Rectal smooth muscle tissue (tissue), 1 donor: ENCODE measurements at regions not wholly inside any gene's neighbourhood (a gene's known extent, or its start where the extent isn't known, plus 50 kb on each side); places are given as distances from the start of the nearest gene placed in this dataset.

ENCODE experiments used
- H3K27ac ChIP-seq: one replicate; pipeline ENCODE4 v1.7.0; 2013; ENCODE audit warnings: low read depth, low read length, inconsistent platforms
- H3K27me3 ChIP-seq: one replicate; pipeline ENCODE4 v1.7.0; 2013; ENCODE audit warnings: low read length; ENCODE audit not compliant: control insufficient read depth, insufficient read depth
- H3K36me3 ChIP-seq: one replicate; pipeline ENCODE4 v1.7.0; 2013; ENCODE audit warnings: low read length; ENCODE audit not compliant: control insufficient read depth, insufficient read depth
- H3K4me1 ChIP-seq: one replicate; pipeline ENCODE4 v1.7.0; 2013; ENCODE audit warnings: low read length; ENCODE audit not compliant: control insufficient read depth, insufficient read depth
- H3K4me3 ChIP-seq: one replicate; pipeline ENCODE4 v1.7.0; 2013; ENCODE audit warnings: low read length
- H3K9ac ChIP-seq: one replicate; pipeline ENCODE4 v1.7.0; 2013; ENCODE audit warnings: low read length

GRCh38 chr2:129443235-129443864 is 536.1 kb upstream of the RAB6C start:
- Histone ChIP-seq H3K4me3 (no peak overlapping the region), H3K36me3 (no peaks in the 10 kb centered on the region), H3K4me1 (no peaks in the 10 kb centered on the region), H3K9ac (no peak overlapping the region), H3K27ac (no peak overlapping the region), H3K27me3 (no peaks in the 10 kb centered on the region)

DNA sequence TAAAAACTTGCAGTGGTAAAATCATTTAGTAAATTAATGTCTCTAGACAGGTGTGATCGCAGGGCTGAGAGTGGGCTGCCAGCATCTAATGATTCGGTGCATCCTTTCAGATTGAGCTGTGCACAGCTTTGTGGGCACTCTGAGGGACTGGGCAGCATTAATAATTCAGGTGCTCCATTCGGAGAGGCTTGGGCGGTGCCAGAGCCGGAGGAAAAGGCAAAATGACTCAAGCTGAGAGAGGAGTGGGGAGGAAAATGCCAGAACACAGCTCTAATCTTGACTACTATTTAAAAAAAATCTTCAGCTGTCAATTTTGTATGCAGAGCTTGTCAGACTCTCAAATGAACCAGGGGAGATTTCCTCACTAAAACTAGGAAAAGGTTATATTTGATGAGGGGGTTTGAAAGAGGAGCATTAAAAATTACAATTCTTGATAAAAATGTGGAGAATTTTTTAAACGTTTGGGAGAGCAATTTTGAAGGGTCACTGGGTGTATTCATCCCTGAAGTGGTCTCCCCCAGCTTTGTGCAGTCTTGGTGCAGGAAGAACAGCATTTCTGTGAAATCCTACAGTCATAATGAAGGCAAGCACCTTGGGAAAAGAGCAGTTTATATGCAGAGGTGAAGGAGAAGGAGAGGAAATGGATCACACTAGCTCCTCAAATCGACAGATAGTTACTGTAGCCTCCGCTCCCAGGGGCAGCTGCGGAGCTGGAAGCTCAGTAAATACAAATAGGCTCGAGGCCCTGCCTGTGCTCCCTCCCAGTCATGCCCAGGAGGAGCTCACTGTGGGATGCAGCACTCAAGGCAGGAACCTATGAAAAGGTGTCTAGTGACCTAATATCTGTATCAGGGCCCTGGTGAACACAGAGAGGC is 535.4 kb upstream of the RAB6C start:
- H3K4me1 ChIP-seq = no peaks in the 10 kb centered on the region
- H3K36me3 ChIP-seq = no peaks in the 10 kb centered on the region
- no peak overlapping the region for H3K4me3 ChIP-seq
- H3K9ac ChIP-seq = no peak overlapping the region
- no peaks in the 10 kb centered on the region for H3K27me3 ChIP-seq
- H3K27ac ChIP-seq = no peak overlapping the region

- Histone ChIP-seq H3K27ac (no peak overlapping the region), H3K9ac (no peak overlapping the region), H3K36me3 (no peaks in the 10 kb centered on the region), H3K4me1 (no peaks in the 10 kb centered on the region), H3K27me3 (no peaks in the 10 kb centered on the region), H3K4me3 (no peak overlapping the region)
Measured at GRCh38 chr2:129444751-129445150, 534.7 kb upstream of the RAB6C start.

DNA sequence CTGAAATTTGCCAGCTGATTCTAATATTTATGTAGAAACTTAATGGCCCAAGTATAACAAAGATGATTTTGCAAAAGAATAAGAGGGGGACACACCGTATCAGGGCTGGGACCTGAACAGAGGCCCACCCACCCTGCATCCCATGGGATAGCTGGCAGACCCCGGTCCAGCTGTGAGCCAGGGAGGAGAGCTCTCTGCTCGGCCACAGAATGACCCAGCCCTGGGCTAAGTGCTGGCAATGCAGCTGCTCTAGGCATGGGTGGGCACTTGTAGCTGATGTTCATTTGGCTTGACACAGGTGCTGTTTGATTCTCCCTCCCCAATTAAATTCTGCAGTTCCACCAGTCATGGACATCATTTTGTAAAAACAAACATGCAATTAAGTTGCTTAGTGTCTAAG is 522.8 kb upstream of the RAB6C start:
- Histone ChIP-seq H3K4me3 (no peak overlapping the region), H3K9ac (no peak overlapping the region), H3K36me3 (no peaks in the 10 kb centered on the region), H3K27me3 (no peaks in the 10 kb centered on the region), H3K4me1 (no peaks in the 10 kb centered on the region), H3K27ac (no peak overlapping the region)

GRCh38 chr2:129457277-129457818 is 522.1 kb upstream of the RAB6C start:
- H3K27ac ChIP-seq = no peak overlapping the region
- H3K27me3 ChIP-seq = no peaks in the 10 kb centered on the region
- no peak overlapping the region for H3K9ac ChIP-seq
- H3K4me3 ChIP-seq = no peak overlapping the region
- H3K36me3 ChIP-seq = no peaks in the 10 kb centered on the region
- H3K4me1 ChIP-seq = no peaks in the 10 kb centered on the region

DNA sequence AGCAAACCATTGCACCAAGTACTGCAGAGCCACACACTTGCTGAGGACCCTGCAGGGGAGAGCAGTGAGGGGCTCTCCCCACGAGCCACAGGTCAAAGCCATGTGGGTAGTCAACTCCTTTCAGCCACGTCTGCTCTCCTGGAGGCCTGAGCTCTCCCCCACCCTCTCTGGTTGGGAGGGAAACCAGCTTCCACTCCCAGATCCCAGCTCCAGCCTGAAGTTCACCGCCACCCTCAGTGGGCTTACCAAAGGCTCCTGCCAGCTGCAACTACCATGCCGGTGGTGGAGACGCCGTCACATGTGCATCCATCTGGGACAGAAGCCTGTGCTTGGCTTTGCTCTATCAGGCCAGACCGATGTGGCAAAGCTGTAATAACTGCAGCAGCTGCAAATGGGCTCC is 521.5 kb upstream of the RAB6C start:
- Histone ChIP-seq H3K4me3 (no peak overlapping the region), H3K36me3 (no peaks in the 10 kb centered on the region), H3K27me3 (no peaks in the 10 kb centered on the region), H3K4me1 (no peaks in the 10 kb centered on the region), H3K27ac (no peak overlapping the region), H3K9ac (no peak overlapping the region)

GRCh38 chr2:129458436-129458835 is 521.0 kb upstream of the RAB6C start:
- H3K4me3 ChIP-seq = no peak overlapping the region
- H3K27me3 ChIP-seq = no peaks in the 10 kb centered on the region
- H3K36me3 ChIP-seq = no peaks in the 10 kb centered on the region
- no peaks in the 10 kb centered on the region for H3K4me1 ChIP-seq
- H3K27ac ChIP-seq = no peak overlapping the region
- H3K9ac ChIP-seq = no peak overlapping the region

DNA sequence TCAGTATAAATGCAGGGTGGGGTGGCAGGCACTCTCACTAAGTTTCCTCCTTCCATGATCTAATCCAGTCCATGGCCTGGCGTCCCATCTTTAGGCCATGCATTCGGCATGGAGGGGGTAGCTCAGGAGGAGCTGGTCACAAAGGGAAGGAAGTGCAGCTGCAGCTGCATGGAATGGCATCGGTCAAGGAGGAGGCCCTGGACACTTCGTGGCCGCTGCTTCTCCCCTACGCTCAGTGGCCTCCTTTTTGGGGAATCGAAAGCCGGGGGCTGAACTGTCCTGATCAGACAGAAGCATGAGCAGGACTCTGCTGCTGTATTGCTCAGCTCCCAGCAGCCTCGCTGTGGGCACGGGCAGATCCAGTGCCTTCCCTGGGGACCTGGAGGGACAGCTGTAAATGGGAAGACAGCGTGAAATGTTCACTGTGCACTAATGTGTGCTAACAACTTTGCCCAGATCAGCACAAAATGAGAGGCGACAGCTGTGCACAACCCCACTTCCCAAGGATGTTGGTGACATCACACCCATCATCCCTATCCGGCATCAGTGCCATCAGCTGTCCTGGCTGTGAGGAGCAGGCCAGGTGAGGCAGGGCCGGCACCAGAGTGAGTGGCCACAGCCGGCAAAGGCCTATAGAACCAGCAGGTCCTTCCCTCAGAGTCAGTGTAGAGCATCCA is 520.1 kb upstream of the RAB6C start:
- H3K4me3 ChIP-seq = no peak overlapping the region
- no peak overlapping the region for H3K27ac ChIP-seq
- H3K27me3 ChIP-seq = no peaks in the 10 kb centered on the region
- no peaks in the 10 kb centered on the region for H3K36me3 ChIP-seq
- H3K9ac ChIP-seq = no peak overlapping the region
- no peaks in the 10 kb centered on the region for H3K4me1 ChIP-seq

GRCh38 chr2:129459881-129460280 is 519.6 kb upstream of the RAB6C start:
- Histone ChIP-seq H3K9ac (no peak overlapping the region), H3K27me3 (no peaks in the 10 kb centered on the region), H3K27ac (no peak overlapping the region), H3K4me3 (no peak overlapping the region), H3K4me1 (no peaks in the 10 kb centered on the region), H3K36me3 (no peaks in the 10 kb centered on the region)

GRCh38 chr2:129460299-129461198 is 518.9 kb upstream of the RAB6C start:
- Histone ChIP-seq H3K9ac (no peak overlapping the region), H3K36me3 (no peaks in the 10 kb centered on the region), H3K4me3 (no peak overlapping the region), H3K27ac (no peak overlapping the region), H3K27me3 (no peaks in the 10 kb centered on the region), H3K4me1 (no peaks in the 10 kb centered on the region)

DNA sequence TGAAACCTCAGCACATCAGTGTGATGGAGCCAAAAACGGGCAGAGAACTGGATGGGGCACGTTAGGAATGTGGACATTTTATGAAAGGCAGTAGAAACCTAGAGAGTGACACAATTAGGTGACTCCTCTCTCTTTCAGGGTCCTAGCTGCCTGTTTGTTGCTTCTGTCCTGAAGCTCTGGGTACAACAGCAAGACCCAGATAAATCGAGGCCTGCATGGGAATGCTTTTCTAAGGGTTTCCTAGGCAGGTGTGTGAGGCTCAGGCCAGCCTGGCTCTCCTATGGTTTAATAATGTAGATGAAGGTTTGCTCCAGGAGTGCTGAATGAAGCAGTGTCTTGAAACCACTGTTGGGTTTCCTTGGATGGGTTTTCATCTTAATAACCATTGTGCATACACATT is 517.1 kb upstream of the RAB6C start:
- H3K36me3 ChIP-seq = no peaks in the 10 kb centered on the region
- no peak overlapping the region for H3K4me3 ChIP-seq
- no peak overlapping the region for H3K9ac ChIP-seq
- H3K4me1 ChIP-seq = no peaks in the 10 kb centered on the region
- H3K27me3 ChIP-seq = no peaks in the 10 kb centered on the region
- no peak overlapping the region for H3K27ac ChIP-seq

- Histone ChIP-seq H3K27me3 (no peaks in the 10 kb centered on the region), H3K4me1 (no peaks in the 10 kb centered on the region), H3K36me3 (no peaks in the 10 kb centered on the region), H3K27ac (no peak overlapping the region), H3K9ac (no peak overlapping the region), H3K4me3 (no peak overlapping the region)
Measured at GRCh38 chr2:129462967-129463366, 516.5 kb upstream of the RAB6C start.
